HFF-Myc (cell line): ENCODE measurements at regions not wholly inside any gene's neighbourhood (a gene's known extent, or its start where the extent isn't known, plus 50 kb on each side); places are given as distances from the start of the nearest gene placed in this dataset.

Experiments used
- DNase-seq: peaks from one replicate; pipeline ENCODE4 v3.0.0-alpha.2; 2011; ENCODE audit warnings: low read depth; ENCODE audit errors: extremely low read depth
- H3K4me3 ChIP-seq: replicated peaks from 2 replicates; pipeline ENCODE4 v1.5.1; 2011; ENCODE audit warnings: low read depth, mild to moderate bottlenecking, control low read depth, low read length
- TF ChIP-seq, protein P1 (sequence below): IDR thresholded peaks from 2 replicates; pipeline ENCODE4 v1.5.1; 2012; ENCODE audit warnings: mild to moderate bottlenecking, low read depth, low read length, control low read depth; ENCODE audit errors: missing control alignments

GRCh38 chr6:33957892-33958525 lies 154.2 kb upstream of the MLN start:
- H3K4me3 ChIP-seq, result no peak overlapping the region
- DNase-seq, result no peak
- TF ChIP-seq, protein P1, sequence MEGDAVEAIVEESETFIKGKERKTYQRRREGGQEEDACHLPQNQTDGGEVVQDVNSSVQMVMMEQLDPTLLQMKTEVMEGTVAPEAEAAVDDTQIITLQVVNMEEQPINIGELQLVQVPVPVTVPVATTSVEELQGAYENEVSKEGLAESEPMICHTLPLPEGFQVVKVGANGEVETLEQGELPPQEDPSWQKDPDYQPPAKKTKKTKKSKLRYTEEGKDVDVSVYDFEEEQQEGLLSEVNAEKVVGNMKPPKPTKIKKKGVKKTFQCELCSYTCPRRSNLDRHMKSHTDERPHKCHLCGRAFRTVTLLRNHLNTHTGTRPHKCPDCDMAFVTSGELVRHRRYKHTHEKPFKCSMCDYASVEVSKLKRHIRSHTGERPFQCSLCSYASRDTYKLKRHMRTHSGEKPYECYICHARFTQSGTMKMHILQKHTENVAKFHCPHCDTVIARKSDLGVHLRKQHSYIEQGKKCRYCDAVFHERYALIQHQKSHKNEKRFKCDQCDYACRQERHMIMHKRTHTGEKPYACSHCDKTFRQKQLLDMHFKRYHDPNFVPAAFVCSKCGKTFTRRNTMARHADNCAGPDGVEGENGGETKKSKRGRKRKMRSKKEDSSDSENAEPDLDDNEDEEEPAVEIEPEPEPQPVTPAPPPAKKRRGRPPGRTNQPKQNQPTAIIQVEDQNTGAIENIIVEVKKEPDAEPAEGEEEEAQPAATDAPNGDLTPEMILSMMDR, result no peak

- TF ChIP-seq, protein P1, result no peak
- no peak overlapping the region for H3K4me3 ChIP-seq
- no peak for DNase-seq
These were observed 153.5 kb upstream of the MLN start for GRCh38 chr6:33957131-33957891.

- TF ChIP-seq, protein P1, result no peak
- DNase-seq, result no peak
- no peak overlapping the region for H3K4me3 ChIP-seq
These were observed 152.4 kb upstream of the MLN start for GRCh38 chr6:33956206-33956605.

- DNase-seq, result no peak
- H3K4me3 ChIP-seq, result no peak overlapping the region
- TF ChIP-seq, protein P1, result no peak
These were observed 151.8 kb upstream of the MLN start for GRCh38 chr6:33955566-33955965.

DNA sequence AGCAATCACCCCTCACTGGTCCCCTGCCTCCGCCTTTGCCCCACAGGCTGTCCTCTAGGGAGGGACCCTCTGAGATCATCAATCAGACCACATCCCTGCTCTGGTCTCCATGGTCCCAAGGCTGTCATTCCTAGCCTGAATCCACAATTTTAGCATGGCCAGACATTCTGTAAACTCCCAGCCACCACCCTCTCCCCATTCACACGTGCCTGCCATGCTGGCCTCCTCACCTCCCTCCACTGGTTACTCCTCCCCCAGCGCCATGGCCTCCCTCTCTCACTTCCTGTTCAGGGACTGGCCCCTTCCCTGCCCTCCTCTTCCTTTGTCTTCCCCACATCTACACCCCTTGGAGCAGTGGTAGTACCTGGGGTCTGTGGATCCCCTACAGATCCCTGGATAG lies 150.7 kb upstream of the MLN start:
- no peak for DNase-seq
- H3K4me3 ChIP-seq, result no peak overlapping the region
- TF ChIP-seq, protein P1, result no peak

DNA sequence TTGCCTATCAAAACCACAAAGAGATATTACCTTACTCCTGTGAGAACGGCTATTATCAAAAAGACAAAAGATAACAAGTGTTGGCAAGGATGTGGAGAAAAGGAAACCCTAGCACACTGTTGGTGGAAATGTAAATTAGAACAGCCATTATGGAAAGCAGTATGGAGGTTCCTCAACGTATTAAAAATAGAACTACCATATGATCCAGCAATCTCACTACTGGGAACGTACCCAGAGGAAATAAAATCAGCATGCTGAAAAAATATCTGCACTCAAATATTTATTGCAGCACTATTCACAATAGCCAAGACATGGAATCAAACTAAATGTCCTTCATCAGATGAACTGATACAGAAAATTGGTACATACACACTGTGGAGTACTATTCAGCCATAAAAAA lies 149.4 kb upstream of the MLN start:
- no peak for DNase-seq
- H3K4me3 ChIP-seq, result no peak overlapping the region
- TF ChIP-seq, protein P1, result no peak

DNA sequence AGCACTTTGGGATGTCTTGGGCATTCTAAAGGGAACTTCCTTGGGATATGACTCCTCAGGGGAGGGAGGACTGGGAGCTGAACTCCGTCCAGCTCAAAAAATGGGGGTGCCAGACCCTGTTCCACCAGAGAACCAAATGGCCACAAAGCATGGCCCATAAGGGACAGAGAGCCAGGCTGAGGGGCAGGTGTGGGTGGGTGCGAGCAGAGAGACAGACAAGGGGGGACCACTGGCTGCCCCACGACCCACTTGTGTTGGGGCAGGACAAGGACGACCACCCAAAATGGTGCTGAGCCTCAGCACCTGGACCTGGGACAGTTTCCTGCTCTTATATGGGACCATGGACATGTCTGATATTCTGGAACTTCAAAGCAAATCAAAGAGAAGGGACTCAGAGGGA lies 148.2 kb upstream of the MLN start:
- TF ChIP-seq, protein P1, result no peak
- H3K4me3 ChIP-seq, result no peak overlapping the region
- no peak for DNase-seq
